ENCODE measurements at regions not wholly inside any gene's neighbourhood (a gene's known extent, or its start where the extent isn't known, plus 50 kb on each side); places are given as distances from the start of the nearest gene placed in this dataset.
"Not testable (repeated sequence)": the region's sequence is repeated elsewhere in the genome, so short reads cannot be mapped to it uniquely, and the experiment has no call there.

DNA sequence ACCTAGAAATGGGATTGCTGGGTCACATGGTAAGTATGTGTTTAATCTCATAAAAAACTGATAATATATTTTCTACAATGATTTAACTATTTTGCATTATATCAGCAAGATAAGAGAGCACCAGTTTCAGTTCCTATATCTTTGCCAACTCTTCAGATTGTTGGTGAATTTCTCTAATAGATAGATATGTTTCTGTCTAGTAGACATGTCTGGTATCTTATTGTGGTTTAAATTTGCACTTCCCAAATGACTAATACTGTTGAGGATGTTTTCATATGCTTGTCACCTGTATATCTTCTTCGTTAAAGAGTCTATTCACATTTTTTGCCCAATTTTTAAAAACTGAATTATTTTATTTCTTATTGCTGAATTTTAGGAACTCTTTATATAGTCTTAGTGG is 113.8 kb upstream of the UXS1 start:
- no peak overlapping the region for H3K4me3 ChIP-seq (ENCODE audit: insufficient read depth, low read depth, low read length)
- DNase-seq = no peak
- H3K27me3 ChIP-seq (ENCODE audit: control insufficient read depth, insufficient read depth, low read length) = no peaks in the 10 kb centered on the region
- no peaks in the 10 kb centered on the region for H3K36me3 ChIP-seq (replicated peaks; ENCODE audit: control insufficient read depth, insufficient read depth, low read length)

GRCh38 chr2:106306387-106306786 is 112.3 kb upstream of the UXS1 start:
- Histone ChIP-seq H3K4me3 (ENCODE audit: insufficient read depth, low read depth, low read length) (no peak overlapping the region), H3K36me3 (replicated peaks; ENCODE audit: control insufficient read depth, insufficient read depth, low read length) (no peaks in the 10 kb centered on the region), H3K27me3 (ENCODE audit: control insufficient read depth, insufficient read depth, low read length) (no peaks in the 10 kb centered on the region)
- no peak for DNase-seq

DNA sequence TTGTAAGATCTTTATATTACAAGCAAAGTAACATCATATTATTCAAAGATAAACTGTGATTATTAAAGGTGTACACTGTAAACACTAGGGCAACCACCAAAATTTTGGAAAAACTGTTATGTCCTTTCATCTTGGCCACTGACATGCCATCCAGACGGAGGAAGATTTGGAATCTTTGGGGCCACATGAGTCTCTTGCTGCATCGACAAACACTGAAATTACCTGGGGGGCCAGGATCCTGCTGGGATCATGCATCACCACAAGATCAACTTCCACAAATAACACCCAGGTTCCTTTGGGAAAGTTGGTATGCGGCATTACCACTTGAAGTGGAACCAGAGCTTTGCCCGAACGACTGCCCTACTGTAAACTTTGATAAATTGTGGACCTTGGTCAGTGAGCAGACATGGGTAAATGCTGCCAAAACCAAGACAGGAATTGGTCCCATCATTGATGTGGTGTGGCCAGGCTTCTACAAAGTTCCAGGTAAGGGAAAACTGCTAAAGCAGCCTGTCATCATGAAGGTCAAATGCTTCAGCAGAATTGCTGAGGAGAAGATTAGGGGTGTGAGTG is 110.6 kb upstream of the UXS1 start:
- H3K4me3 ChIP-seq (ENCODE audit: insufficient read depth, low read depth, low read length) = no peak overlapping the region
- no peak for DNase-seq
- H3K27me3 ChIP-seq (ENCODE audit: control insufficient read depth, insufficient read depth, low read length) = no peaks in the 10 kb centered on the region
- no peaks in the 10 kb centered on the region for H3K36me3 ChIP-seq (replicated peaks; ENCODE audit: control insufficient read depth, insufficient read depth, low read length)

DNA sequence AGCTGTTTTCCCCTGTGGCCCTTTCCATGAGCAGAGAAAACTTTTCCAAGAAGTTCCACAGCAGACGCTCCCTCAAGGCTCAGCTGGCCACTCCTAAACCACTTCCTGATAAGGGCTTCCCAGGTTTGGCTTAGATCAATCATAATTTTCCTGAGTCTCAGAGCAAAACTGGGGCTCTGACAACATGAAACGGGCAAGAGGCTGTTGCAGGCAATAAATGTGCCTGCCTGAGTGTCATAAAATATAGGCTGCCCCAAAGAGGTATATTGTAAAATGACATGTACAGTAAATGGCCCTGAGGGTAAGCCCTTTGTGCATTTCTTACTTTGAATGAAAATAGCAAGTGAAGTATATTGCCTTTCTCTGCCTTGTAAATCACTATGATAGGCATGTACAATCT is 105.6 kb upstream of the UXS1 start:
- no peak overlapping the region for H3K4me3 ChIP-seq (ENCODE audit: insufficient read depth, low read depth, low read length)
- DNase-seq = no peak
- no peaks in the 10 kb centered on the region for H3K27me3 ChIP-seq (ENCODE audit: control insufficient read depth, insufficient read depth, low read length)
- H3K36me3 ChIP-seq (replicated peaks; ENCODE audit: control insufficient read depth, insufficient read depth, low read length) = no peaks in the 10 kb centered on the region

- Histone ChIP-seq H3K36me3 (replicated peaks; ENCODE audit: control insufficient read depth, insufficient read depth, low read length) (no peaks in the 10 kb centered on the region), H3K27me3 (ENCODE audit: control insufficient read depth, insufficient read depth, low read length) (no peaks in the 10 kb centered on the region), H3K4me3 (ENCODE audit: insufficient read depth, low read depth, low read length) (no peak overlapping the region)
- no peak for DNase-seq
Measured at GRCh38 chr2:106296182-106296815, 102.2 kb upstream of the UXS1 start.

DNA sequence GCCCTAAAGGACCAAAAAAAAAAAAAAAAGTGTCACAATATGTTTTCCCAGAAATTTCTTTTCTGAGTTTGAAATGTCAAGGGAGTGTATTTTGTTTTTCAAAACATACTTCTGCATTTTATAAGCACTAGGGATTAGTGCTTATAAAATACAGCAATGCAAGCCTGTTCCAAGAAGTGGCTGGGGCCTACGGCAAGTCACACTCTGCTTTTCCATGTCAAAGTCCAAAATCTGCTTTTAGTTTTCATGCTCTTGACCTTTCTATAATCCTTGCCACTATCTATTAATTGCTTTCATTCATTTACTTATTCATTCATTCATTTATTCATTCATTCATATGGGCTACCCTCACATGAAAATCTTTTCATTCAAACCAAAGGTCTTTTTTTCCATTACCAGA is 100.1 kb upstream of the UXS1 start:
- no peaks in the 10 kb centered on the region for H3K27me3 ChIP-seq (ENCODE audit: control insufficient read depth, insufficient read depth, low read length)
- no peak for DNase-seq
- H3K4me3 ChIP-seq (ENCODE audit: insufficient read depth, low read depth, low read length) = no peak overlapping the region
- H3K36me3 ChIP-seq (replicated peaks; ENCODE audit: control insufficient read depth, insufficient read depth, low read length) = no peaks in the 10 kb centered on the region

DNA sequence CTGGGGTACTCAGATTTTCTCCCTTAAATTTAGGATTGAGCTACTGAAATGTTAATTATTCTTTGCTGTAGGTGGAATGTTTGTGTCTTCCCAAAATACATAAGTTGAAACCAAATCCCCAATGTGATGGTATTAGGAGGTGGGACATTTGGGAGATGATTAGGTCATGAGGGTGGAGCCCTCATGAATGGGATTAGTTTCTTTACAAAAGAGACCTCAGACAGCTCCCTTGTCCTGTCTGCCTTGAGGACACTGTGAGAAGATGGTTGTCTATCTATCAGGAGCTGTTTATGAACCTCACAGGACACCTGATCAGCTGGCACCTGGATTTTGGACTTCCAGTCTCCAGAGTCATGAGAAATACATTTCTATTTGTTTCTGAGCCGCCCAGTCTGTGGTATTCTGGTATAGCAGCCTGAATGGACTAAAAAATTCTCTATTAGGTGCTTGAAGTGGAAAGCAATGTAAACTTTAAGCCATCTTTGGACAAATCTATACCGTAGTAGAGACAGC is 99.2 kb upstream of the UXS1 start:
- H3K4me3 ChIP-seq (ENCODE audit: insufficient read depth, low read depth, low read length) = no peak overlapping the region

GRCh38 chr2:106292627-106293026 is 98.5 kb upstream of the UXS1 start:
- H3K27me3 ChIP-seq (ENCODE audit: control insufficient read depth, insufficient read depth, low read length) = no peaks in the 10 kb centered on the region
- no peak for DNase-seq
- no peaks in the 10 kb centered on the region for H3K36me3 ChIP-seq (replicated peaks; ENCODE audit: control insufficient read depth, insufficient read depth, low read length)
- H3K4me3 ChIP-seq (ENCODE audit: insufficient read depth, low read depth, low read length) = no peak overlapping the region

More for the DNA sequence above, 99.2 kb upstream of the UXS1 start:
- Histone ChIP-seq H3K36me3 (replicated peaks; ENCODE audit: control insufficient read depth, insufficient read depth, low read length) (no peaks in the 10 kb centered on the region), H3K27me3 (ENCODE audit: control insufficient read depth, insufficient read depth, low read length) (no peaks in the 10 kb centered on the region)
- DNase-seq = no peak

- Histone ChIP-seq H3K27me3 (ENCODE audit: control insufficient read depth, insufficient read depth, low read length) (no peaks in the 10 kb centered on the region), H3K36me3 (replicated peaks; ENCODE audit: control insufficient read depth, insufficient read depth, low read length) (no peaks in the 10 kb centered on the region), H3K4me3 (ENCODE audit: insufficient read depth, low read depth, low read length) (no peak overlapping the region)
- no peak for DNase-seq
Measured at GRCh38 chr2:106288873-106289272, 94.8 kb upstream of the UXS1 start.

- Histone ChIP-seq H3K27me3 (ENCODE audit: control insufficient read depth, insufficient read depth, low read length) (no peaks in the 10 kb centered on the region), H3K36me3 (replicated peaks; ENCODE audit: control insufficient read depth, insufficient read depth, low read length) (no peaks in the 10 kb centered on the region), H3K4me3 (ENCODE audit: insufficient read depth, low read depth, low read length) (no peak overlapping the region)
- no peak for DNase-seq
Measured at GRCh38 chr2:106285237-106285829, 91.2 kb upstream of the UXS1 start.

DNA sequence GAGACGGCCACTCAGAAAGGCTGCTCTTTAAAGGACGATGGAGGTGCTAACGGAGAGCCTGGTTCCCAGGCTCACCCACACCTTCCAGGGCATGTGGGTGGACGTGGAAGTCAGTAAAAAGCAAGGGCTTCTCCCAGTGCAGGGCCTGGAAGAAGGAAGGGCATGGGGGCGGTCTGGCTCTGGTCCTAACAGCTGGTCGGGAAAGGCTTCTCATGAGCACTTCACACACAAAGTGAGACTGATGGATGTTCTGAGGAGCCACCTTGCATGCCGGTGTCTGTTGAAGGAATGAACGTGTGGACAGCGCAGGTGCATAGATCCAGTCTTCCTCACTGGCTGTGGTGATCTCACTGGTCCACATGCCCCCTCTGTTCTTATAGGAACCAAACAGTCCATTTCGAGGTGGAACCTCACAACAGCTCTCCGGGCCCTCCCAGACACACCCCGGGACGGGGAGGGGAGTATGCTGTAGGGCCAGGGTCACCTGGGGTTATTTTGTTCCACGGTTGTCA is 90.6 kb upstream of the UXS1 start:
- no peaks in the 10 kb centered on the region for H3K27me3 ChIP-seq (ENCODE audit: control insufficient read depth, insufficient read depth, low read length)
- DNase-seq = no peak
- H3K36me3 ChIP-seq (replicated peaks; ENCODE audit: control insufficient read depth, insufficient read depth, low read length) = no peaks in the 10 kb centered on the region
- H3K4me3 ChIP-seq (ENCODE audit: insufficient read depth, low read depth, low read length) = no peak overlapping the region

- no peaks in the 10 kb centered on the region for H3K36me3 ChIP-seq (replicated peaks; ENCODE audit: control insufficient read depth, insufficient read depth, low read length)
- DNase-seq = no peak
- no peaks in the 10 kb centered on the region for H3K27me3 ChIP-seq (ENCODE audit: control insufficient read depth, insufficient read depth, low read length)
- no peak overlapping the region for H3K4me3 ChIP-seq (ENCODE audit: insufficient read depth, low read depth, low read length)
Measured at GRCh38 chr2:106284255-106284654, 90.2 kb upstream of the UXS1 start.

- not testable (repeated sequence) for DNase-seq; H3K4me3 ChIP-seq (ENCODE audit: insufficient read depth, low read depth, low read length); H3K36me3 ChIP-seq (replicated peaks; ENCODE audit: control insufficient read depth, insufficient read depth, low read length); H3K27me3 ChIP-seq (ENCODE audit: control insufficient read depth, insufficient read depth, low read length)
Measured at GRCh38 chr2:106283228-106284152, 89.4 kb upstream of the UXS1 start.

DNA sequence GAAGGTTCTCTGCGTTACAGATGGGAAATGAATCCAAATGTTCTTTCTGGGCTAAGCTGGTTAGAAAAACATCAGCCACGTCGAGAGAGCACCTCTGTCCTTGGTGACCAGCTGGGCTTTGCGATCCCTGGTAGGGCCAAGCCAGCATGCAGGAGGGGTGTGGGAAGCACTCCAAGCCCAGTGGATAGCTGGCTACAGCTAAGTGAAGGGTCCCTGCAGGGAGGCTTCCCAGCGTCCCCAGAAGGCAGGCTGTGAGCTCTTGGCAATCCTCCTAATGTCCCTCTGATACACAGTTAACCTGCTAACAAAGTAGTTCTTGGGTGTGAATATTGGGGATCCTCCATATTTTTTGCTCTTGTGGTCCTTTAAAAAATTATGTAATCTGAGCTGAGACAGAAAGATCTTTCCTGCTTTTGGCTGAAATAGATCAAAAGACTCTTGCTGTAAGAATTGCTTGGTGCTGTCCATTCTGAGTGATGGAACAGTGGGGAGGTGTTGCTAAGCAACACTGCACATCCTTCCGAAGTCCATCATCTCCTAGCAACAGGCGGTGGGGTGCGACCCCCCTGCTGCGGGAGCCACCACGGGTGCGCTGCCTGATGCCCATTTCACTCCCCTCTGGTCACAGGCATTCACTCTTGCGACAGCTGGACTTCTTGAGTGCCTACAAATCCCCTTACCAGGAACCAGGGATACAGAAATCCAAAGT is 88.5 kb upstream of the UXS1 start:
- H3K4me3 ChIP-seq (ENCODE audit: insufficient read depth, low read depth, low read length) = no peak overlapping the region
- DNase-seq = no peak
- H3K27me3 ChIP-seq (ENCODE audit: control insufficient read depth, insufficient read depth, low read length) = no peaks in the 10 kb centered on the region
- H3K36me3 ChIP-seq (replicated peaks; ENCODE audit: control insufficient read depth, insufficient read depth, low read length) = no peaks in the 10 kb centered on the region
